ENCODE measurements at regions not wholly inside any gene's neighbourhood (a gene's known extent, or its start where the extent isn't known, plus 50 kb on each side); places are given as distances from the start of the nearest gene placed in this dataset.

GRCh38 chr3:124633524-124633923 lies 96.7 kb upstream of the UMPS start:
- no peak for TF ChIP-seq EZH2 (IDR thresholded peaks at IDR 0.05; ENCODE audit: low read depth)
- TF ChIP-seq, protein P1, sequence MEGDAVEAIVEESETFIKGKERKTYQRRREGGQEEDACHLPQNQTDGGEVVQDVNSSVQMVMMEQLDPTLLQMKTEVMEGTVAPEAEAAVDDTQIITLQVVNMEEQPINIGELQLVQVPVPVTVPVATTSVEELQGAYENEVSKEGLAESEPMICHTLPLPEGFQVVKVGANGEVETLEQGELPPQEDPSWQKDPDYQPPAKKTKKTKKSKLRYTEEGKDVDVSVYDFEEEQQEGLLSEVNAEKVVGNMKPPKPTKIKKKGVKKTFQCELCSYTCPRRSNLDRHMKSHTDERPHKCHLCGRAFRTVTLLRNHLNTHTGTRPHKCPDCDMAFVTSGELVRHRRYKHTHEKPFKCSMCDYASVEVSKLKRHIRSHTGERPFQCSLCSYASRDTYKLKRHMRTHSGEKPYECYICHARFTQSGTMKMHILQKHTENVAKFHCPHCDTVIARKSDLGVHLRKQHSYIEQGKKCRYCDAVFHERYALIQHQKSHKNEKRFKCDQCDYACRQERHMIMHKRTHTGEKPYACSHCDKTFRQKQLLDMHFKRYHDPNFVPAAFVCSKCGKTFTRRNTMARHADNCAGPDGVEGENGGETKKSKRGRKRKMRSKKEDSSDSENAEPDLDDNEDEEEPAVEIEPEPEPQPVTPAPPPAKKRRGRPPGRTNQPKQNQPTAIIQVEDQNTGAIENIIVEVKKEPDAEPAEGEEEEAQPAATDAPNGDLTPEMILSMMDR (conservative IDR thresholded peaks at IDR 0.05): no peak
